WTC11 (cell line): ENCODE measurements at regions not wholly inside any gene's neighbourhood (a gene's known extent, or its start where the extent isn't known, plus 50 kb on each side); places are given as distances from the start of the nearest gene placed in this dataset.

ENCODE experiments used
- ATAC-seq: fragments of 200-7000 bp; cut with Tn5 transposase; 2 replicates; pipeline ENCODE4 v1.10.0; 2021; ENCODE audit warnings: mild to moderate bottlenecking, moderate library complexity
- CTCF ChIA-PET: fragments of 300-600 bp; sonication (Branson Sonifier 250); formaldehyde crosslinking; loops from one replicate; lab custom pipeline; 2021; ENCODE audit warnings: antibody characterized with exemption; lab: Charles Lee
- POLR2A ChIA-PET: fragments of 350-600 bp; sonication (Branson Sonifier 250); formaldehyde crosslinking; loops from one replicate; lab custom pipeline; 2021; ENCODE audit warnings: antibody characterized with exemption; lab: Charles Lee
- DNase-seq: peaks from one replicate; pipeline ENCODE4 v3.0.0; 2021; ENCODE audit warnings: low spot score
- H3K27ac Mint-ChIP-seq: 2 replicates; pipeline ENCODE4 v1.8.0; 2021; ENCODE audit warnings: mixed read lengths
- H3K27me3 Mint-ChIP-seq: 2 replicates; pipeline ENCODE4 v1.8.0; 2021; ENCODE audit warnings: low read depth, mild to moderate bottlenecking, moderate library complexity, mixed read lengths
- H3K36me3 Mint-ChIP-seq: 2 replicates; pipeline ENCODE4 v1.8.0; 2021; ENCODE audit warnings: mixed read lengths
- H3K4me1 Mint-ChIP-seq: 2 replicates; pipeline ENCODE4 v1.8.0; 2022; ENCODE audit warnings: mixed read lengths
- H3K4me3 Mint-ChIP-seq: 2 replicates; pipeline ENCODE4 v1.8.0; 2021; ENCODE audit warnings: mild to moderate bottlenecking, moderate library complexity, mixed read lengths
- H3K9me3 Mint-ChIP-seq: 2 replicates; pipeline ENCODE4 v1.8.0; 2021; ENCODE audit warnings: mixed read lengths
- CREB1 ChIP-seq: sonication (generic); formaldehyde crosslinking; IDR thresholded peaks from 2 replicates; pipeline ENCODE4 v1.8.0; 2023; ENCODE audit warnings: mild to moderate bottlenecking, missing genetic modification reagents
- EMX1 ChIP-seq: fragments of 250-450 bp; sonication (Bioruptor Pico); IDR thresholded peaks from 2 replicates; pipeline ENCODE4 v1.8.0; 2021; ENCODE audit warnings: mild to moderate bottlenecking
- ETV6 ChIP-seq: sonication (generic); formaldehyde crosslinking; IDR thresholded peaks from 2 replicates; pipeline ENCODE4 v1.8.1; 2022; ENCODE audit warnings: mild to moderate bottlenecking, missing genetic modification reagents
- FOXP1 ChIP-seq: sonication (generic); formaldehyde crosslinking; IDR thresholded peaks from 2 replicates; pipeline ENCODE4 v1.8.0; 2022; ENCODE audit warnings: missing genetic modification reagents, mild to moderate bottlenecking, moderate library complexity, borderline replicate concordance
- IRF2 ChIP-seq: sonication (generic); formaldehyde crosslinking; IDR thresholded peaks from 2 replicates; pipeline ENCODE4 v1.8.0; 2022; ENCODE audit warnings: low read depth, missing genetic modification reagents, borderline replicate concordance
- JAZF1 ChIP-seq: fragments of 250-450 bp; sonication (Bioruptor Pico); IDR thresholded peaks from 2 replicates; pipeline ENCODE4 v1.9.0; 2021; ENCODE audit warnings: moderate library complexity, mild to moderate bottlenecking, inconsistent platforms
- JUN ChIP-seq: sonication (generic); formaldehyde crosslinking; IDR thresholded peaks from 2 replicates; pipeline ENCODE4 v1.8.0; 2023; ENCODE audit warnings: mild to moderate bottlenecking, missing genetic modification reagents
- NFATC4 ChIP-seq: fragments of 250-450 bp; sonication (Bioruptor Pico); IDR thresholded peaks from 2 replicates; pipeline ENCODE4 v1.9.0; 2021; ENCODE audit warnings: mild to moderate bottlenecking
- NFE2L1 ChIP-seq: sonication (generic); formaldehyde crosslinking; IDR thresholded peaks from 2 replicates; pipeline ENCODE4 v1.8.1; 2023; ENCODE audit warnings: missing genetic modification reagents
- NFYB ChIP-seq: sonication (generic); formaldehyde crosslinking; conservative IDR thresholded peaks from 2 replicates; pipeline ENCODE4 v1.8.0; 2022; ENCODE audit warnings: low read depth, missing genetic modification reagents
- TCF7 ChIP-seq: sonication (generic); formaldehyde crosslinking; IDR thresholded peaks from 2 replicates; pipeline ENCODE4 v1.8.0; 2022; ENCODE audit warnings: mild to moderate bottlenecking, low read depth, missing genetic modification reagents, moderate library complexity
- TEAD4 ChIP-seq: sonication (generic); formaldehyde crosslinking; IDR thresholded peaks from 2 replicates; pipeline ENCODE4 v1.8.0; 2022; ENCODE audit warnings: mild to moderate bottlenecking, missing genetic modification reagents
- ZNF317 ChIP-seq: sonication (generic); formaldehyde crosslinking; IDR thresholded peaks from 2 replicates; pipeline ENCODE4 v1.8.1; 2023; ENCODE audit warnings: low read depth, mild to moderate bottlenecking, moderate library complexity, missing genetic modification reagents, borderline replicate concordance
- TF ChIP-seq, protein P1 (sequence below): sonication (generic); formaldehyde crosslinking; IDR thresholded peaks from 2 replicates; pipeline ENCODE4 v1.8.0; 2022; ENCODE audit warnings: mild to moderate bottlenecking, missing genetic modification reagents
- TF ChIP-seq, protein P2 (sequence below): sonication (generic); formaldehyde crosslinking; IDR thresholded peaks from 2 replicates; pipeline ENCODE4 v1.8.0; 2023; ENCODE audit warnings: missing genetic modification reagents
- TF ChIP-seq, protein P3 (sequence below): fragments of 250-450 bp; sonication (Bioruptor Pico); IDR thresholded peaks from 2 replicates; pipeline ENCODE4 v1.9.0; 2021; ENCODE audit warnings: mild to moderate bottlenecking
- TF ChIP-seq, protein P4 (sequence below): fragments of 250-450 bp; sonication (Bioruptor Pico); IDR thresholded peaks from 2 replicates; pipeline ENCODE4 v1.9.0; 2021; ENCODE audit warnings: moderate library complexity, mild to moderate bottlenecking, inconsistent platforms, borderline replicate concordance
- TF ChIP-seq, protein P5 (sequence below): sonication (generic); formaldehyde crosslinking; conservative IDR thresholded peaks from 2 replicates; pipeline ENCODE4 v1.8.1; 2022; ENCODE audit warnings: mild to moderate bottlenecking, missing genetic modification reagents
- TF ChIP-seq, protein P6 (sequence below): sonication (generic); formaldehyde crosslinking; IDR thresholded peaks from 2 replicates; pipeline ENCODE4 v1.8.0; 2022; ENCODE audit warnings: missing genetic modification reagents
- TF ChIP-seq, protein P7 (sequence below): fragments of 250-450 bp; sonication (Bioruptor Pico); IDR thresholded peaks from 2 replicates; pipeline ENCODE4 v2.1.2; 2022; ENCODE audit warnings: mild to moderate bottlenecking, moderate library complexity
- TF ChIP-seq, protein P8 (sequence below): sonication (generic); formaldehyde crosslinking; IDR thresholded peaks from 2 replicates; pipeline ENCODE4 v1.8.0; 2023; ENCODE audit warnings: missing genetic modification reagents, mild to moderate bottlenecking, borderline replicate concordance

DNA sequence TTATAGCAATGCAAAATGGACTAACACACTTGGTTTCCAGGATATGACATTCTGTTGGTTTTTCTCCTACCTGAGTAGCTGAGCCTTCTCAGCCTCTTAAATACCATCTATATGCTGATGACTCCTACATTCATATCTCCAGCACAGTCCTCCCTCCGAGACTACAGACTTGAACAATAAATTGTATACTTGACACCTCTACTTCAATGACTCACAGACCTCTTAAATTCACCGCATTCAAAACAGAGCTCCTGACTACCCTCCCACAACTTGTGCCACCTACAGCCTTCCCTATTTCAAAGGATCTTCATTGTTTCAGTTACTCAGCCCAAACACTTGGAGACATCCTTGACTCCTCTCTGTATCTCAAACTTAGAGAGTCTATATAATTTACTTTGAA lies 66.8 kb upstream of the ASB17 start:
- ATAC-seq (no peak), DNase-seq (no peak)
- Mint-ChIP-seq H3K27me3 (no peaks in the 10 kb centered on the region; the same call in 1 of the 2 replicates), H3K9me3 (peaks cover 15% of the 10 kb centered on the region), H3K4me3 (no peak overlapping the region), H3K4me1 (no peaks in the 10 kb centered on the region), H3K36me3 (no peaks in the 10 kb centered on the region), H3K27ac (no peak overlapping the region)
- TF ChIP-seq ETV6 (CRISPR knock-in tag) = no peak
- TF ChIP-seq, protein P1, sequence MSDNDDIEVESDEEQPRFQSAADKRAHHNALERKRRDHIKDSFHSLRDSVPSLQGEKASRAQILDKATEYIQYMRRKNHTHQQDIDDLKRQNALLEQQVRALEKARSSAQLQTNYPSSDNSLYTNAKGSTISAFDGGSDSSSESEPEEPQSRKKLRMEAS (CRISPR knock-in tag) = no peak
- no peak for TF ChIP-seq EMX1 (CRISPR knock-in tag)
- no peak for TF ChIP-seq CREB1
- TF ChIP-seq, protein P2, sequence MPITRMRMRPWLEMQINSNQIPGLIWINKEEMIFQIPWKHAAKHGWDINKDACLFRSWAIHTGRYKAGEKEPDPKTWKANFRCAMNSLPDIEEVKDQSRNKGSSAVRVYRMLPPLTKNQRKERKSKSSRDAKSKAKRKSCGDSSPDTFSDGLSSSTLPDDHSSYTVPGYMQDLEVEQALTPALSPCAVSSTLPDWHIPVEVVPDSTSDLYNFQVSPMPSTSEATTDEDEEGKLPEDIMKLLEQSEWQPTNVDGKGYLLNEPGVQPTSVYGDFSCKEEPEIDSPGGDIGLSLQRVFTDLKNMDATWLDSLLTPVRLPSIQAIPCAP (CRISPR knock-in tag) = no peak
- TF ChIP-seq JAZF1 (CRISPR knock-in tag) = no peak
- ChIA-PET CTCF (no interaction called here), POLR2A (no interaction called here)

DNA sequence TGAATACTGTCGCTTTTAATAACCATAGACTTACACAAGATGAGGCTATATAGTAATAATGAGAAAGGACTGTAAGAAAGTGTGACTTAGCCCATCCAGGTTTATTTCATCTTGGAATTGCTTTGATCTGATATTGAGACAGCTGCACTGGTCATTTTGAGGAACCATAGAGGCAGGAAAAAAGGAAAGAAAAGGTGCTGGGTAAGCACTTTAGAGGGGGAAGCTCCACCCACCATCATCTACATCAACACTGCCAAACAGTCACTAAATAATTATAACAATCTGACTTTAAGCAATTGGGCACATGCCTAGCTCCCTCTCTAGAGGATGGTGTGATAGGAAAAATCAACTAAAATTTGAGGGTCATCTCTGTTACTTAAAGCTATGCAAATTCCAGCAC lies 70.6 kb upstream of the ST6GALNAC3 start:
- ChIA-PET POLR2A (no interaction called here), CTCF (no interaction called here)
- Mint-ChIP-seq H3K4me3 (no peak overlapping the region), H3K27ac (no peak overlapping the region), H3K36me3 (no peaks in the 10 kb centered on the region), H3K9me3 (peaks cover 7% of the 10 kb centered on the region), H3K27me3 (no peaks in the 10 kb centered on the region; the same call in 1 of the 2 replicates), H3K4me1 (no peaks in the 10 kb centered on the region)
- DNase-seq (no peak), ATAC-seq (no peak)
- TF ChIP-seq IRF2 (CRISPR knock-in tag) (no peak), NFE2L1 (CRISPR knock-in tag) (no peak), FOXP1 (CRISPR knock-in tag) (no peak), ZNF317 (no peak), NFATC4 (CRISPR knock-in tag) (no peak), TCF7 (CRISPR knock-in tag) (no peak), NFYB (CRISPR knock-in tag) (no peak), TEAD4 (no peak), JUN (CRISPR knock-in tag) (no peak)
- TF ChIP-seq, protein P3, sequence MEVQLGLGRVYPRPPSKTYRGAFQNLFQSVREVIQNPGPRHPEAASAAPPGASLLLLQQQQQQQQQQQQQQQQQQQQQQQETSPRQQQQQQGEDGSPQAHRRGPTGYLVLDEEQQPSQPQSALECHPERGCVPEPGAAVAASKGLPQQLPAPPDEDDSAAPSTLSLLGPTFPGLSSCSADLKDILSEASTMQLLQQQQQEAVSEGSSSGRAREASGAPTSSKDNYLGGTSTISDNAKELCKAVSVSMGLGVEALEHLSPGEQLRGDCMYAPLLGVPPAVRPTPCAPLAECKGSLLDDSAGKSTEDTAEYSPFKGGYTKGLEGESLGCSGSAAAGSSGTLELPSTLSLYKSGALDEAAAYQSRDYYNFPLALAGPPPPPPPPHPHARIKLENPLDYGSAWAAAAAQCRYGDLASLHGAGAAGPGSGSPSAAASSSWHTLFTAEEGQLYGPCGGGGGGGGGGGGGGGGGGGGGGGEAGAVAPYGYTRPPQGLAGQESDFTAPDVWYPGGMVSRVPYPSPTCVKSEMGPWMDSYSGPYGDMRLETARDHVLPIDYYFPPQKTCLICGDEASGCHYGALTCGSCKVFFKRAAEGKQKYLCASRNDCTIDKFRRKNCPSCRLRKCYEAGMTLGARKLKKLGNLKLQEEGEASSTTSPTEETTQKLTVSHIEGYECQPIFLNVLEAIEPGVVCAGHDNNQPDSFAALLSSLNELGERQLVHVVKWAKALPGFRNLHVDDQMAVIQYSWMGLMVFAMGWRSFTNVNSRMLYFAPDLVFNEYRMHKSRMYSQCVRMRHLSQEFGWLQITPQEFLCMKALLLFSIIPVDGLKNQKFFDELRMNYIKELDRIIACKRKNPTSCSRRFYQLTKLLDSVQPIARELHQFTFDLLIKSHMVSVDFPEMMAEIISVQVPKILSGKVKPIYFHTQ (CRISPR knock-in tag) = no peak
- TF ChIP-seq, protein P4, sequence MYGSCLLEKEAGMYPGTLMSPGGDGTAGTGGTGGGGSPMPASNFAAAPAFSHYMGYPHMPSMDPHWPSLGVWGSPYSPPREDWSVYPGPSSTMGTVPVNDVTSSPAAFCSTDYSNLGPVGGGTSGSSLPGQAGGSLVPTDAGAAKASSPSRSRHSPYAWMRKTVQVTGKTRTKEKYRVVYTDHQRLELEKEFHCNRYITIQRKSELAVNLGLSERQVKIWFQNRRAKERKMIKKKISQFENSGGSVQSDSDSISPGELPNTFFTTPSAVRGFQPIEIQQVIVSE = no peak
- TF ChIP-seq, protein P5, sequence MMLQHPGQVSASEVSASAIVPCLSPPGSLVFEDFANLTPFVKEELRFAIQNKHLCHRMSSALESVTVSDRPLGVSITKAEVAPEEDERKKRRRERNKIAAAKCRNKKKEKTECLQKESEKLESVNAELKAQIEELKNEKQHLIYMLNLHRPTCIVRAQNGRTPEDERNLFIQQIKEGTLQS (CRISPR knock-in tag) = no peak
- TF ChIP-seq, protein P6, sequence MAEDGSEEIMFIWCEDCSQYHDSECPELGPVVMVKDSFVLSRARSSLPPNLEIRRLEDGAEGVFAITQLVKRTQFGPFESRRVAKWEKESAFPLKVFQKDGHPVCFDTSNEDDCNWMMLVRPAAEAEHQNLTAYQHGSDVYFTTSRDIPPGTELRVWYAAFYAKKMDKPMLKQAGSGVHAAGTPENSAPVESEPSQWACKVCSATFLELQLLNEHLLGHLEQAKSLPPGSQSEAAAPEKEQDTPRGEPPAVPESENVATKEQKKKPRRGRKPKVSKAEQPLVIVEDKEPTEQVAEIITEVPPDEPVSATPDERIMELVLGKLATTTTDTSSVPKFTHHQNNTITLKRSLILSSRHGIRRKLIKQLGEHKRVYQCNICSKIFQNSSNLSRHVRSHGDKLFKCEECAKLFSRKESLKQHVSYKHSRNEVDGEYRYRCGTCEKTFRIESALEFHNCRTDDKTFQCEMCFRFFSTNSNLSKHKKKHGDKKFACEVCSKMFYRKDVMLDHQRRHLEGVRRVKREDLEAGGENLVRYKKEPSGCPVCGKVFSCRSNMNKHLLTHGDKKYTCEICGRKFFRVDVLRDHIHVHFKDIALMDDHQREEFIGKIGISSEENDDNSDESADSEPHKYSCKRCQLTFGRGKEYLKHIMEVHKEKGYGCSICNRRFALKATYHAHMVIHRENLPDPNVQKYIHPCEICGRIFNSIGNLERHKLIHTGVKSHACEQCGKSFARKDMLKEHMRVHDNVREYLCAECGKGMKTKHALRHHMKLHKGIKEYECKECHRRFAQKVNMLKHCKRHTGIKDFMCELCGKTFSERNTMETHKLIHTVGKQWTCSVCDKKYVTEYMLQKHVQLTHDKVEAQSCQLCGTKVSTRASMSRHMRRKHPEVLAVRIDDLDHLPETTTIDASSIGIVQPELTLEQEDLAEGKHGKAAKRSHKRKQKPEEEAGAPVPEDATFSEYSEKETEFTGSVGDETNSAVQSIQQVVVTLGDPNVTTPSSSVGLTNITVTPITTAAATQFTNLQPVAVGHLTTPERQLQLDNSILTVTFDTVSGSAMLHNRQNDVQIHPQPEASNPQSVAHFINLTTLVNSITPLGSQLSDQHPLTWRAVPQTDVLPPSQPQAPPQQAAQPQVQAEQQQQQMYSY = no peak
- TF ChIP-seq, protein P7, sequence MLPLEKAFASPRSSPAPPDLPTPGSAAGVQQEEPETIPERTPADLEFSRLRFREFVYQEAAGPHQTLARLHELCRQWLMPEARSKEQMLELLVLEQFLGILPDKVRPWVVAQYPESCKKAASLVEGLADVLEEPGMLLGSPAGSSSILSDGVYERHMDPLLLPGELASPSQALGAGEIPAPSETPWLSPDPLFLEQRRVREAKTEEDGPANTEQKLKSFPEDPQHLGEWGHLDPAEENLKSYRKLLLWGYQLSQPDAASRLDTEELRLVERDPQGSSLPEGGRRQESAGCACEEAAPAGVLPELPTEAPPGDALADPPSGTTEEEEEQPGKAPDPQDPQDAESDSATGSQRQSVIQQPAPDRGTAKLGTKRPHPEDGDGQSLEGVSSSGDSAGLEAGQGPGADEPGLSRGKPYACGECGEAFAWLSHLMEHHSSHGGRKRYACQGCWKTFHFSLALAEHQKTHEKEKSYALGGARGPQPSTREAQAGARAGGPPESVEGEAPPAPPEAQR (CRISPR knock-in tag) = no peak
- TF ChIP-seq, protein P8, sequence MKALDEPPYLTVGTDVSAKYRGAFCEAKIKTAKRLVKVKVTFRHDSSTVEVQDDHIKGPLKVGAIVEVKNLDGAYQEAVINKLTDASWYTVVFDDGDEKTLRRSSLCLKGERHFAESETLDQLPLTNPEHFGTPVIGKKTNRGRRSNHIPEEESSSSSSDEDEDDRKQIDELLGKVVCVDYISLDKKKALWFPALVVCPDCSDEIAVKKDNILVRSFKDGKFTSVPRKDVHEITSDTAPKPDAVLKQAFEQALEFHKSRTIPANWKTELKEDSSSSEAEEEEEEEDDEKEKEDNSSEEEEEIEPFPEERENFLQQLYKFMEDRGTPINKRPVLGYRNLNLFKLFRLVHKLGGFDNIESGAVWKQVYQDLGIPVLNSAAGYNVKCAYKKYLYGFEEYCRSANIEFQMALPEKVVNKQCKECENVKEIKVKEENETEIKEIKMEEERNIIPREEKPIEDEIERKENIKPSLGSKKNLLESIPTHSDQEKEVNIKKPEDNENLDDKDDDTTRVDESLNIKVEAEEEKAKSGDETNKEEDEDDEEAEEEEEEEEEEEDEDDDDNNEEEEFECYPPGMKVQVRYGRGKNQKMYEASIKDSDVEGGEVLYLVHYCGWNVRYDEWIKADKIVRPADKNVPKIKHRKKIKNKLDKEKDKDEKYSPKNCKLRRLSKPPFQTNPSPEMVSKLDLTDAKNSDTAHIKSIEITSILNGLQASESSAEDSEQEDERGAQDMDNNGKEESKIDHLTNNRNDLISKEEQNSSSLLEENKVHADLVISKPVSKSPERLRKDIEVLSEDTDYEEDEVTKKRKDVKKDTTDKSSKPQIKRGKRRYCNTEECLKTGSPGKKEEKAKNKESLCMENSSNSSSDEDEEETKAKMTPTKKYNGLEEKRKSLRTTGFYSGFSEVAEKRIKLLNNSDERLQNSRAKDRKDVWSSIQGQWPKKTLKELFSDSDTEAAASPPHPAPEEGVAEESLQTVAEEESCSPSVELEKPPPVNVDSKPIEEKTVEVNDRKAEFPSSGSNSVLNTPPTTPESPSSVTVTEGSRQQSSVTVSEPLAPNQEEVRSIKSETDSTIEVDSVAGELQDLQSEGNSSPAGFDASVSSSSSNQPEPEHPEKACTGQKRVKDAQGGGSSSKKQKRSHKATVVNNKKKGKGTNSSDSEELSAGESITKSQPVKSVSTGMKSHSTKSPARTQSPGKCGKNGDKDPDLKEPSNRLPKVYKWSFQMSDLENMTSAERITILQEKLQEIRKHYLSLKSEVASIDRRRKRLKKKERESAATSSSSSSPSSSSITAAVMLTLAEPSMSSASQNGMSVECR (CRISPR knock-in tag) = no peak
